Muscle of arm (tissue), 1 donor: ENCODE measurements at regions not wholly inside any gene's neighbourhood (a gene's known extent, or its start where the extent isn't known, plus 50 kb on each side); places are given as distances from the start of the nearest gene placed in this dataset.
"Not testable (repeated sequence)": the region's sequence is repeated elsewhere in the genome, so short reads cannot be mapped to it uniquely, and the experiment has no call there.

Experiments used
- DNase-seq: peaks from one replicate; pipeline ENCODE4 v3.0.0-alpha.2; 2013

GRCh38 chr14:39673734-39674133, 241.5 kb upstream of the FBXO33 start:
- DNase-seq = no peak

GRCh38 chr14:39673270-39673711, 241.1 kb upstream of the FBXO33 start:
- DNase-seq = no peak

GRCh38 chr14:39668449-39668848, 236.2 kb upstream of the FBXO33 start:
- DNase-seq = no peak

- DNase-seq = no peak
Observed at GRCh38 chr14:39666386-39666785, 234.2 kb upstream of the FBXO33 start.

GRCh38 chr14:39665075-39665475, 232.8 kb upstream of the FBXO33 start:
- DNase-seq = no peak

GRCh38 chr14:39664646-39665045, 232.4 kb upstream of the FBXO33 start:
- no peak for DNase-seq

GRCh38 chr14:39641224-39641623, 209.0 kb upstream of the FBXO33 start:
- no peak for DNase-seq

GRCh38 chr14:39639009-39639408, 206.8 kb upstream of the FBXO33 start:
- DNase-seq = not testable (repeated sequence)

- no peak for DNase-seq
Observed at GRCh38 chr14:39628087-39628486, 195.9 kb upstream of the FBXO33 start.

GRCh38 chr14:39626589-39627576, 194.7 kb upstream of the FBXO33 start:
- DNase-seq = no peak

- no peak for DNase-seq
Observed at GRCh38 chr14:39621678-39622077, 189.4 kb upstream of the FBXO33 start.

- no peak for DNase-seq
Observed at GRCh38 chr14:39621223-39621622, 189.0 kb upstream of the FBXO33 start.

GRCh38 chr14:39617537-39617936, 185.3 kb upstream of the FBXO33 start:
- no peak for DNase-seq

GRCh38 chr14:39615352-39615751, 183.1 kb upstream of the FBXO33 start:
- DNase-seq = no peak

GRCh38 chr14:39614297-39614923, 182.2 kb upstream of the FBXO33 start:
- DNase-seq = no peak

GRCh38 chr14:39609119-39609518, 176.9 kb upstream of the FBXO33 start:
- DNase-seq = no peak

- DNase-seq = no peak
Observed at GRCh38 chr14:39607978-39608377, 175.7 kb upstream of the FBXO33 start.

- DNase-seq = no peak
Observed at GRCh38 chr14:39603942-39604341, 171.7 kb upstream of the FBXO33 start.

GRCh38 chr14:39593377-39593776, 161.1 kb upstream of the FBXO33 start:
- DNase-seq = no peak

- peak; percentile 17 for DNase-seq
Observed at GRCh38 chr14:39592116-39592789, 160.0 kb upstream of the FBXO33 start.

- DNase-seq = not testable (repeated sequence)
Observed at GRCh38 chr14:39589882-39590281, 157.6 kb upstream of the FBXO33 start.

- DNase-seq = no peak
Observed at GRCh38 chr14:39582028-39582654, 149.9 kb upstream of the FBXO33 start.
